Trophoblast cell (in vitro differentiated cells and primary cell): ENCODE measurements at regions not wholly inside any gene's neighbourhood (a gene's known extent, or its start where the extent isn't known, plus 50 kb on each side); places are given as distances from the start of the nearest gene placed in this dataset.

Experiments
- DNase-seq, 2 donors: peaks; one replicate each; pipeline ENCODE4 v3.0.0-alpha.2; 2016
- H2AFZ ChIP-seq: 2 replicates; pipeline ENCODE4 v1.6.1; 2013; ENCODE audit warnings: low read length, moderate library complexity, mild to moderate bottlenecking; ENCODE audit not compliant: insufficient read depth, poor library complexity
- H2AK5ac ChIP-seq: 2 replicates; pipeline ENCODE4 v1.6.1; 2013; ENCODE audit warnings: mild to moderate bottlenecking, low read length
- H2BK120ac ChIP-seq: 2 replicates; pipeline ENCODE4 v1.6.1; 2013; ENCODE audit warnings: low read length, mild to moderate bottlenecking, moderate library complexity; ENCODE audit not compliant: insufficient read depth, poor library complexity
- H2BK12ac ChIP-seq: 2 replicates; pipeline ENCODE4 v1.6.1; 2013; ENCODE audit warnings: mild to moderate bottlenecking, low read length, moderate library complexity
- H2BK5ac ChIP-seq: 2 replicates; pipeline ENCODE4 v1.6.1; 2013; ENCODE audit warnings: low read length, low read depth, moderate library complexity, mild to moderate bottlenecking; ENCODE audit not compliant: poor library complexity
- H3K14ac ChIP-seq: 2 replicates; pipeline ENCODE4 v1.6.1; 2013; ENCODE audit warnings: mild to moderate bottlenecking, low read length
- H3K18ac ChIP-seq: 2 replicates; pipeline ENCODE4 v1.6.1; 2013; ENCODE audit warnings: mild to moderate bottlenecking, low read length
- H3K23ac ChIP-seq: 2 replicates; pipeline ENCODE4 v1.6.1; 2013; ENCODE audit warnings: low read length
- H3K27ac ChIP-seq: 2 replicates; pipeline ENCODE4 v1.5.1; 2013; ENCODE audit warnings: low read depth, mild to moderate bottlenecking, inconsistent platforms, low read length, moderate library complexity
- H3K27me3 ChIP-seq: 2 replicates; pipeline ENCODE4 v1.6.1; 2013; ENCODE audit warnings: inconsistent platforms, mild to moderate bottlenecking, low read length, moderate library complexity; ENCODE audit not compliant: insufficient read depth
- H3K36me3 ChIP-seq, 2 experiments: 1 replicate in 1 of 2; 2 replicates in 1 of 2; pipeline ENCODE4 v1.6.1; 2013; ENCODE audit warnings: low read length in 2 of 2, mild to moderate bottlenecking in 2 of 2, moderate library complexity in 1 of 2; ENCODE audit not compliant: insufficient read depth in 2 of 2, control insufficient read depth in 1 of 2
- H3K4ac ChIP-seq: 2 replicates; pipeline ENCODE4 v1.6.1; 2013; ENCODE audit warnings: low read depth, mild to moderate bottlenecking, low read length, moderate library complexity
- H3K4me1 ChIP-seq, 2 experiments: 1 replicate in 1 of 2; 2 replicates in 1 of 2; pipeline ENCODE4 v1.6.1; 2013; ENCODE audit warnings: low read length in 2 of 2, mild to moderate bottlenecking in 2 of 2, moderate library complexity in 1 of 2; ENCODE audit not compliant: insufficient read depth in 2 of 2, control insufficient read depth in 1 of 2
- H3K4me2 ChIP-seq: 2 replicates; pipeline ENCODE4 v1.6.1; 2013; ENCODE audit warnings: inconsistent platforms, mild to moderate bottlenecking, low read length, moderate library complexity
- H3K4me3 ChIP-seq: 2 replicates; pipeline ENCODE4 v1.5.1; 2013; ENCODE audit warnings: mild to moderate bottlenecking, low read depth, low read length, inconsistent platforms
- H3K79me1 ChIP-seq: one replicate; pipeline ENCODE4 v1.6.1; 2013; ENCODE audit warnings: low read length
- H3K79me2 ChIP-seq: 2 replicates; pipeline ENCODE4 v1.6.1; 2013; ENCODE audit warnings: low read length, mild to moderate bottlenecking; ENCODE audit not compliant: control insufficient read depth, insufficient read depth, poor library complexity
- H3K9ac ChIP-seq: 2 replicates; pipeline ENCODE4 v1.6.1; 2013; ENCODE audit warnings: mild to moderate bottlenecking, low read length
- H3K9me3 ChIP-seq: 2 replicates; pipeline ENCODE4 v1.6.1; 2013; ENCODE audit warnings: low read depth, mild to moderate bottlenecking, control low read depth, inconsistent platforms, low read length; ENCODE audit not compliant: insufficient read depth
- H4K12ac ChIP-seq: 2 replicates; pipeline ENCODE4 v1.6.1; 2013; ENCODE audit warnings: low read depth, mild to moderate bottlenecking, low read length, moderate library complexity
- H4K8ac ChIP-seq: 2 replicates; pipeline ENCODE4 v1.6.1; 2013; ENCODE audit warnings: low read depth, mild to moderate bottlenecking, low read length, moderate library complexity
- H4K91ac ChIP-seq: one replicate; pipeline ENCODE4 v1.6.1; 2013; ENCODE audit warnings: low read depth, mild to moderate bottlenecking, low read length, moderate library complexity
- WGBS: extraction: QIAGEN DNeasy Blood & Tissue Kit; methylation state at CpG from one replicate; pipeline ENCODE4 v1.1.7; 2013; ENCODE audit warnings: missing lambda C conversion rate; ENCODE audit not compliant: insufficient read length, insufficient coverage; ENCODE audit errors: extremely low coverage; 5-methylcytosine and 5-hydroxymethylcytosine counted together

DNA sequence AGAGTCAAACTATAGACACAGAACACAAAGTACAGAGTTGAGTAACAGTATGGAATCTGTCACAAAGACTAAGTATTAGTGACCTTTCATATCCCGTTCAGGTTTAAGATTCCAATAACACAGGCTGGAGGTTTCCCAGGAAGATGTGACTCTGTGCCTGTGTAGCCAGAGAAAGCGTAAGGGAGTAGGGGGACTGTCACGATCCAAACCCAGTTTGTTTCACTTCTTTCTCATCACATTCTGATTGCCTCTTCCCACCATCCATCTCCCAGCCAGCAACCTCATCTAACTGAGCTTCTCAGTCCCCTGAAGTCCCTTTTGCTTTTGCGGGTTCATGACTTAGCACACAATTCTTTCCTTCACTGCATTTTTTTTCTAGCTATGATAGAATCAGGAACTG, 76.4 kb upstream of the NPVF start:
- Histone ChIP-seq H2AFZ (no peak overlapping the region), H4K12ac (no peak overlapping the region)

DNA sequence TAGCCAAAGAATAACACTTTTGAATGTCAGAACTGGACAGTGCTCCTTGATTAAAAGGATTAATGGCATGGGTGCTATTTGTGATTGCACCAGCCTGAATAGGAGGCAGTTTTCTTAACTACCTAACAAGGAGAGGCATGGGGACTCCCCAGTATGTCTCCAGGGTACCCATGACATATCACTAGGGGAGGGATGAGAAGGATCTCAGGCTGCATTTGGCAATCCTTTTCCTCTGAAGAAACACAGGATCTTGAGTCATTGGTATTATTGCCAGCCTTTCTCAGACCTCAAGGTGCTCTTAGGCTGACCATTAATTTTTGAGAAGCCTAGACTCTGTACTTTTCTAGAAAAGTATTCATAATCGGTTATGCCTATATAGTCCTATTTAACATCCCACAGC, 77.5 kb upstream of the NPVF start:
- no peaks in the 10 kb centered on the region for H3K36me3 ChIP-seq
- H4K91ac ChIP-seq = no peak overlapping the region
- peaks cover 6% of the 10 kb centered on the region for H3K79me1 ChIP-seq
- H3K4ac ChIP-seq = no peak overlapping the region
- no peak overlapping the region for H4K12ac ChIP-seq
- no peak overlapping the region for H2BK5ac ChIP-seq
- no peak overlapping the region for H2BK12ac ChIP-seq
- WGBS = no CpG with 5 or more reads among the region's 1 CpG
- H3K27me3 ChIP-seq = no peaks in the 10 kb centered on the region
- H2AK5ac ChIP-seq = no peak overlapping the region
- H3K18ac ChIP-seq = no peak overlapping the region
- no peak overlapping the region for H3K9ac ChIP-seq
- no peak overlapping the region for H4K8ac ChIP-seq
- no peaks in the 10 kb centered on the region for H3K9me3 ChIP-seq
- H3K4me3 ChIP-seq = no peak overlapping the region
- H3K23ac ChIP-seq = no peak overlapping the region
- DNase-seq = no peak
- H3K4me2 ChIP-seq = no peak overlapping the region
- H3K79me2 ChIP-seq = no peaks in the 10 kb centered on the region
- no peak overlapping the region for H2AFZ ChIP-seq
- no peak overlapping the region for H2BK120ac ChIP-seq
- no peak overlapping the region for H3K27ac ChIP-seq
- H3K4me1 ChIP-seq = peaks cover 7 to 9% of the 10 kb centered on the region in 2 experiments
- no peak overlapping the region for H3K14ac ChIP-seq

More for the DNA sequence above, 76.4 kb upstream of the NPVF start:
- H3K4me2 ChIP-seq = no peak overlapping the region
- peak overlapping the region; percentile 91 for H2BK120ac ChIP-seq
- DNase-seq = no peak
- H3K23ac ChIP-seq = no peak overlapping the region
- H3K18ac ChIP-seq = no peak overlapping the region
- peak overlapping the region; percentile 97 for H2BK12ac ChIP-seq
- H3K4me3 ChIP-seq = no peak overlapping the region
- H4K8ac ChIP-seq = peak overlapping the region; percentile 69
- H2AK5ac ChIP-seq = peak overlapping the region; percentile 59
- peaks cover 6% of the 10 kb centered on the region for H3K79me1 ChIP-seq
- peak overlapping the region; percentile 73 for H3K14ac ChIP-seq
- no peaks in the 10 kb centered on the region for H3K36me3 ChIP-seq
- no peaks in the 10 kb centered on the region for H3K9me3 ChIP-seq
- no CpG with 5 or more reads among the region's 4 CpGs for WGBS
- H4K91ac ChIP-seq = peak overlapping the region; percentile 76
- no peak overlapping the region for H3K9ac ChIP-seq
- peaks cover 7 to 9% of the 10 kb centered on the region in 2 experiments for H3K4me1 ChIP-seq
- H3K27ac ChIP-seq = no peak overlapping the region
- no peaks in the 10 kb centered on the region for H3K27me3 ChIP-seq
- no peaks in the 10 kb centered on the region for H3K79me2 ChIP-seq
- H2BK5ac ChIP-seq = peak overlapping the region; percentile 66
- no peak overlapping the region for H3K4ac ChIP-seq

DNA sequence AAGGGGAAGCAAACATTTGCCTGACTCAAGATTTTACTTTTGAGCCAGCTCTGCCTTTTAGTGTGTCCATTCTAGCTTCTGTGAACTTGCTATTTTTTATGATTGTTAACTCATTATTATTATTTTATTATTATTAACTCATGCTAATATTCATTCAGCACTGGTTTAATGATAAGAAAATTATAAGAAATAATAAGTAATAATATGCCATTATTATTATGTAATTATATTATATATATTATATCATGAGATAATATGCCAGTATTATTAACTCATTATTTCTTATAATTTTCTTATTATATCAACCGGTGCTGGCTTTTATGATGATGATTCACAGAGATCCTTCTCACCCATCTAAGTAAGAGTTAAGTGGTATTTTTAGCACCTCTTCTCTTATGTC, 79.3 kb upstream of the NPVF start:
- no CpG with 5 or more reads among the region's 1 CpG for WGBS

DNA sequence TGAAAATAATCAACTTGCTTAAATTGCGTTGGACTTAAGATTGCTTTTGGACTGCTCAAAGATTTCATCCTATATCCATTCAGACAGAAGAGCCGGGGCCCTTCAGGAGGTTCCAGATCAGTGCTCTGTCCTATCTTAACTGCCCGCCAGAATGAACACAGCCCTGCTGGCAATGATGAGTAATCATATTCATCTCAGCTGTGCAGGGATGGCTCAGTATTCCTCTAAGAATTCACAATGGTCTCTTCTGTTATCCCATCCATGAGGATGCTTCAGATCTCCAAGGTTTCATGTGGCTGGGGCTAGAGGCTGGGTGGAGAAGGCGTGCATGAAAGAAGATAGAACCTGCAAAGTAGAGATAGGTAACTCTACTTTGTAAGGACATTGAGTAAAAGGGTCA, 80.0 kb upstream of the NPVF start:
- Histone ChIP-seq H3K9ac (no peak overlapping the region), H3K18ac (no peak overlapping the region), H3K79me2 (no peaks in the 10 kb centered on the region), H3K14ac (no peak overlapping the region), H2BK12ac (no peak overlapping the region), H2BK120ac (no peak overlapping the region), H3K9me3 (no peaks in the 10 kb centered on the region), H3K4ac (no peak overlapping the region), H2AFZ (no peak overlapping the region), H3K23ac (no peak overlapping the region), H3K27me3 (no peaks in the 10 kb centered on the region), H3K4me2 (no peak overlapping the region), H3K4me1 (peaks cover 7 to 9% of the 10 kb centered on the region in 2 experiments), H4K12ac (no peak overlapping the region), H2AK5ac (no peak overlapping the region), H3K79me1 (peaks cover 6% of the 10 kb centered on the region), H4K8ac (no peak overlapping the region), H3K36me3 (no peaks in the 10 kb centered on the region), H3K4me3 (no peak overlapping the region), H3K27ac (no peak overlapping the region), H4K91ac (no peak overlapping the region), H2BK5ac (no peak overlapping the region)
- WGBS = no CpG with 5 or more reads among the region's 4 CpGs
- DNase-seq = no peak

More for the DNA sequence above, 79.3 kb upstream of the NPVF start:
- Histone ChIP-seq H2AK5ac (no peak overlapping the region), H3K14ac (no peak overlapping the region), H3K4me2 (no peak overlapping the region), H3K9me3 (no peaks in the 10 kb centered on the region), H3K79me1 (peaks cover 6% of the 10 kb centered on the region), H2BK120ac (no peak overlapping the region), H3K27ac (no peak overlapping the region), H4K8ac (no peak overlapping the region), H2BK5ac (no peak overlapping the region), H2BK12ac (no peak overlapping the region), H3K36me3 (no peaks in the 10 kb centered on the region), H3K27me3 (no peaks in the 10 kb centered on the region), H3K79me2 (no peaks in the 10 kb centered on the region), H4K91ac (no peak overlapping the region), H2AFZ (no peak overlapping the region), H3K4me3 (no peak overlapping the region), H3K9ac (no peak overlapping the region), H3K23ac (no peak overlapping the region), H3K18ac (no peak overlapping the region), H3K4me1 (peaks cover 7 to 9% of the 10 kb centered on the region in 2 experiments), H4K12ac (no peak overlapping the region), H3K4ac (no peak overlapping the region)
- DNase-seq = no peak
